ENCODE measurements at regions not wholly inside any gene's neighbourhood (a gene's known extent, or its start where the extent isn't known, plus 50 kb on each side); places are given as distances from the start of the nearest gene placed in this dataset.

- DNase-seq (ENCODE audit: low spot score), result peak; percentile 55
- Histone ChIP-seq H3K4me1 (ENCODE audit: control insufficient read depth in 4 of 4, insufficient read depth in 4 of 4, low read length in 3 of 4) (peaks cover 0 to 27% (median 18%) of the 10 kb centered on the region in 4 donors), H3K4me3 (ENCODE audit: low read depth in 1 of 3, low read length in 3 of 3) (peak overlapping the region; percentile 40 to 78 (median 42)), H3K36me3 (ENCODE audit: control insufficient read depth in 4 of 4, insufficient read depth in 3 of 4, low read depth in 1 of 4, low read length in 3 of 4) (no peaks in the 10 kb centered on the region), H3K27me3 (ENCODE audit: control insufficient read depth in 4 of 4, insufficient read depth in 4 of 4, low read length in 3 of 4) (no peaks in the 10 kb centered on the region), H3K9me3 (ENCODE audit: control insufficient read depth in 4 of 4, low read length in 3 of 4) (no peaks in the 10 kb centered on the region), H3K27ac (ENCODE audit: low read depth in 1 of 2, low read length in 2 of 2) (peak overlapping the region; percentile 85 to 86), H3K9ac (ENCODE audit: low read depth in 1 of 2, low read length in 2 of 2) (peak overlapping the region in 1 of 2 donors; percentile 46)
- 2% methylated on average over 31 of the region's 31 CpGs for WGBS
- TF ChIP-seq JUND (IDR thresholded peaks at IDR 0.05) (no peak), CTCF (IDR thresholded peaks at IDR 0.05; ENCODE audit: low read depth, low read length, missing input control) (no peak), ATF3 (IDR thresholded peaks at IDR 0.05) (no peak), REST (IDR thresholded peaks at IDR 0.05) (no peak), ZBTB33 (IDR thresholded peaks at IDR 0.05) (no peak), GABPA (IDR thresholded peaks at IDR 0.05 in 1 of 2, conservative IDR thresholded peaks at IDR 0.05 in 1 of 2) (no peak), HNF4A (conservative IDR thresholded peaks at IDR 0.05) (no peak), RXRA (IDR thresholded peaks at IDR 0.05) (no peak), SP1 (IDR thresholded peaks at IDR 0.05) (no peak), TAF1 (conservative IDR thresholded peaks at IDR 0.05) (no peak), HNF4G (IDR thresholded peaks at IDR 0.05) (no peak)
These were observed 128.5 kb downstream of the HFE start for GRCh38 chr6:26215585-26216358.

GRCh38 chr6:26216359-26216885 is 129.2 kb downstream of the HFE start:
- Histone ChIP-seq H3K4me3 (ENCODE audit: low read depth in 1 of 3, low read length in 3 of 3) (peak overlapping the region; percentile 56 to 78 (median 73)), H3K9ac (ENCODE audit: low read depth in 1 of 2, low read length in 2 of 2) (peak overlapping the region in 1 of 2 donors; percentile 96), H3K27me3 (ENCODE audit: control insufficient read depth in 4 of 4, insufficient read depth in 4 of 4, low read length in 3 of 4) (no peaks in the 10 kb centered on the region), H3K36me3 (ENCODE audit: control insufficient read depth in 4 of 4, insufficient read depth in 3 of 4, low read depth in 1 of 4, low read length in 3 of 4) (no peaks in the 10 kb centered on the region), H3K4me1 (ENCODE audit: control insufficient read depth in 4 of 4, insufficient read depth in 4 of 4, low read length in 3 of 4) (peaks cover 0 to 27% (median 18%) of the 10 kb centered on the region in 4 donors), H3K9me3 (ENCODE audit: control insufficient read depth in 4 of 4, low read length in 3 of 4) (no peaks in the 10 kb centered on the region), H3K27ac (ENCODE audit: low read depth in 1 of 2, low read length in 2 of 2) (peak overlapping the region; percentile 86 to 89)
- 1% methylated on average over 22 of the region's 22 CpGs for WGBS
- DNase-seq (ENCODE audit: low spot score), result peak; percentile 86
- TF ChIP-seq RAD21 (IDR thresholded peaks at IDR 0.05) (no peak), NR2F2 (IDR thresholded peaks at IDR 0.05) (no peak), HNF4A (conservative IDR thresholded peaks at IDR 0.05) (no peak), GABPA (IDR thresholded peaks at IDR 0.05 in 1 of 2, conservative IDR thresholded peaks at IDR 0.05 in 1 of 2) (no peak), FOXA1 (IDR thresholded peaks at IDR 0.05) (no peak), JUND (IDR thresholded peaks at IDR 0.05) (peak; percentile 34 to 52), TAF1 (conservative IDR thresholded peaks at IDR 0.05) (peak; percentile 98), ZBTB33 (IDR thresholded peaks at IDR 0.05) (peak; percentile 43), RXRA (IDR thresholded peaks at IDR 0.05) (peak in 1 of 2 donors; percentile 3), CTCF (IDR thresholded peaks at IDR 0.05; ENCODE audit: low read depth, low read length, missing input control) (no peak)

Measured in liver (tissue), 8 donors.